GM21717 (cell line): ENCODE measurements at regions not wholly inside any gene's neighbourhood (a gene's known extent, or its start where the extent isn't known, plus 50 kb on each side); places are given as distances from the start of the nearest gene placed in this dataset.

Experiments used
- ATAC-seq: cut with Tn5 transposase; IDR thresholded peaks from one replicate; pipeline ENCODE4 v1.9.1; 2021; ENCODE audit warnings: mild to moderate bottlenecking, moderate library complexity; ENCODE audit not compliant: unreplicated experiment

GRCh38 chr9:20048437-20048836, 259.6 kb upstream of the SLC24A2 start:
- no peak for ATAC-seq

- no peak for ATAC-seq
Observed at GRCh38 chr9:20044686-20045085, 255.8 kb upstream of the SLC24A2 start.

GRCh38 chr9:20043461-20043860, 254.6 kb upstream of the SLC24A2 start:
- ATAC-seq: peak; percentile 23

- peak; percentile 73 for ATAC-seq
Observed at GRCh38 chr9:20043035-20043434, 254.2 kb upstream of the SLC24A2 start.

GRCh38 chr9:20042128-20042711, 253.4 kb upstream of the SLC24A2 start:
- no peak for ATAC-seq

GRCh38 chr9:20041697-20042081, 252.9 kb upstream of the SLC24A2 start:
- ATAC-seq: no peak

GRCh38 chr9:20040991-20041696, 252.3 kb upstream of the SLC24A2 start:
- ATAC-seq: no peak

- no peak for ATAC-seq
Observed at GRCh38 chr9:20037699-20038098, 248.9 kb upstream of the SLC24A2 start.

- ATAC-seq: no peak
Observed at GRCh38 chr9:20033511-20033910, 244.7 kb upstream of the SLC24A2 start.

GRCh38 chr9:20032413-20033006, 243.7 kb upstream of the SLC24A2 start:
- ATAC-seq: no peak

GRCh38 chr9:20031836-20032235, 243.0 kb upstream of the SLC24A2 start:
- ATAC-seq: no peak

GRCh38 chr9:20030671-20031070, 241.8 kb upstream of the SLC24A2 start:
- ATAC-seq: no peak

GRCh38 chr9:20030221-20030620, 241.4 kb upstream of the SLC24A2 start:
- ATAC-seq: no peak

- no peak for ATAC-seq
Observed at GRCh38 chr9:20028849-20029231, 240.0 kb upstream of the SLC24A2 start.

GRCh38 chr9:20028192-20028848, 239.5 kb upstream of the SLC24A2 start:
- no peak for ATAC-seq

- no peak for ATAC-seq
Observed at GRCh38 chr9:20023961-20024571, 235.2 kb upstream of the SLC24A2 start.

- ATAC-seq: no peak
Observed at GRCh38 chr9:20023210-20023905, 234.5 kb upstream of the SLC24A2 start.

GRCh38 chr9:20022410-20022809, 233.6 kb upstream of the SLC24A2 start:
- ATAC-seq: no peak

GRCh38 chr9:20016611-20017010, 227.8 kb upstream of the SLC24A2 start:
- no peak for ATAC-seq

- ATAC-seq: no peak
Observed at GRCh38 chr9:20015427-20015931, 226.6 kb upstream of the SLC24A2 start.

GRCh38 chr9:20014168-20014567, 225.3 kb upstream of the SLC24A2 start:
- no peak for ATAC-seq
